Stimulated activated naive B cell treated with anti-CD40 and anti-IgM and Interleukin-4, amounts not matched to agents 10 μg/mL and 1 μg/mL and 100 μg/mL, for 72 hours (primary cell): ENCODE measurements at regions not wholly inside any gene's neighbourhood (a gene's known extent, or its start where the extent isn't known, plus 50 kb on each side); places are given as distances from the start of the nearest gene placed in this dataset.

Experiments used
- ATAC-seq, 2 donors: fragments of 150-1000 bp; cut with Tn5 transposase; replicated peaks; 2 replicates each; pipeline ENCODE4 v1.10.0; 2021; ENCODE audit warnings: moderate library complexity in 1 of 2
- DNase-seq: peaks from one replicate; pipeline ENCODE4 v3.0.0; 2021
- H3K27ac Mint-ChIP-seq: one replicate; pipeline ENCODE4 v1.8.0; 2022; ENCODE audit warnings: mild to moderate bottlenecking, mixed read lengths
- H3K27me3 Mint-ChIP-seq, 2 donors: one replicate each; pipeline ENCODE4 v1.8.0; 2022; ENCODE audit warnings: mixed read lengths in 2 of 2
- H3K36me3 Mint-ChIP-seq, 2 donors: one replicate each; pipeline ENCODE4 v1.8.0; 2022; ENCODE audit warnings: mixed read lengths in 2 of 2, mild to moderate bottlenecking in 1 of 2
- H3K4me1 Mint-ChIP-seq, 2 donors: one replicate each; pipeline ENCODE4 v1.8.0; 2022; ENCODE audit warnings: mixed read lengths in 2 of 2, mild to moderate bottlenecking in 1 of 2
- H3K4me3 Mint-ChIP-seq, 2 donors: one replicate each; pipeline ENCODE4 v1.8.0; 2022; ENCODE audit warnings: mild to moderate bottlenecking in 2 of 2, mixed read lengths in 2 of 2, moderate library complexity in 1 of 2
- H3K9me3 Mint-ChIP-seq, 2 donors: one replicate each; pipeline ENCODE4 v1.8.0; 2022; ENCODE audit warnings: mixed read lengths in 2 of 2, mild to moderate bottlenecking in 1 of 2

GRCh38 chr2:212712991-212713390 is 174.4 kb upstream of the ERBB4 start:
- H3K27ac Mint-ChIP-seq, result no peak overlapping the region
- H3K4me3 Mint-ChIP-seq, result no peak overlapping the region
- no peaks in the 10 kb centered on the region for H3K4me1 Mint-ChIP-seq
- H3K9me3 Mint-ChIP-seq, result peaks cover 0 to 1% of the 10 kb centered on the region in 2 donors
- peaks cover 5 to 10% of the 10 kb centered on the region in 2 donors for H3K27me3 Mint-ChIP-seq
- no peak for DNase-seq
- no peak for ATAC-seq
- no peaks in the 10 kb centered on the region for H3K36me3 Mint-ChIP-seq

GRCh38 chr2:212712466-212712865 is 173.9 kb upstream of the ERBB4 start:
- H3K4me3 Mint-ChIP-seq, result no peak overlapping the region
- H3K9me3 Mint-ChIP-seq, result peaks cover 0 to 1% of the 10 kb centered on the region in 2 donors
- no peaks in the 10 kb centered on the region for H3K4me1 Mint-ChIP-seq

GRCh38 chr2:212711856-212712255 is 173.3 kb upstream of the ERBB4 start:
- no peak for DNase-seq
- no peaks in the 10 kb centered on the region for H3K36me3 Mint-ChIP-seq
- H3K4me1 Mint-ChIP-seq, result no peaks in the 10 kb centered on the region
- H3K27me3 Mint-ChIP-seq, result peaks cover 7 to 9% of the 10 kb centered on the region in 2 donors
- H3K27ac Mint-ChIP-seq, result no peak overlapping the region
- H3K4me3 Mint-ChIP-seq, result no peak overlapping the region
- H3K9me3 Mint-ChIP-seq, result peaks cover 0 to 1% of the 10 kb centered on the region in 2 donors
- ATAC-seq, result no peak

More at GRCh38 chr2:212712466-212712865, 173.9 kb upstream of the ERBB4 start:
- peaks cover 5% of the 10 kb centered on the region in 2 donors for H3K27me3 Mint-ChIP-seq
- no peaks in the 10 kb centered on the region for H3K36me3 Mint-ChIP-seq
- DNase-seq (no peak), ATAC-seq (no peak)
- no peak overlapping the region for H3K27ac Mint-ChIP-seq

- Mint-ChIP-seq H3K27ac (no peak overlapping the region), H3K27me3 (peaks cover 11% of the 10 kb centered on the region in 2 donors), H3K4me3 (no peak overlapping the region), H3K9me3 (peaks cover 0 to 1% of the 10 kb centered on the region in 2 donors), H3K4me1 (no peaks in the 10 kb centered on the region), H3K36me3 (no peaks in the 10 kb centered on the region)
- ATAC-seq (no peak), DNase-seq (no peak)
Measured at GRCh38 chr2:212709280-212709679, 170.7 kb upstream of the ERBB4 start.

GRCh38 chr2:212708355-212708754 is 169.8 kb upstream of the ERBB4 start:
- no peak overlapping the region for H3K27ac Mint-ChIP-seq
- H3K36me3 Mint-ChIP-seq, result no peaks in the 10 kb centered on the region
- H3K4me3 Mint-ChIP-seq, result no peak overlapping the region
- peaks cover 0 to 1% of the 10 kb centered on the region in 2 donors for H3K9me3 Mint-ChIP-seq
- no peak for ATAC-seq
- peaks cover 11% of the 10 kb centered on the region in 2 donors for H3K27me3 Mint-ChIP-seq
- H3K4me1 Mint-ChIP-seq, result no peaks in the 10 kb centered on the region
- no peak for DNase-seq

- H3K27me3 Mint-ChIP-seq, result no peaks in the 10 kb centered on the region
- DNase-seq (no peak), ATAC-seq (no peak)
- H3K4me1 Mint-ChIP-seq, result no peaks in the 10 kb centered on the region
- no peak overlapping the region for H3K4me3 Mint-ChIP-seq
- no peaks in the 10 kb centered on the region for H3K36me3 Mint-ChIP-seq
- H3K9me3 Mint-ChIP-seq, result no peaks in the 10 kb centered on the region
- no peak overlapping the region for H3K27ac Mint-ChIP-seq
Measured at GRCh38 chr2:212695426-212695825, 156.8 kb upstream of the ERBB4 start.

GRCh38 chr2:212694398-212694797 is 155.8 kb upstream of the ERBB4 start:
- no peaks in the 10 kb centered on the region for H3K27me3 Mint-ChIP-seq

GRCh38 chr2:212692466-212692865 is 153.9 kb upstream of the ERBB4 start:
- Mint-ChIP-seq H3K27ac (no peak overlapping the region), H3K36me3 (no peaks in the 10 kb centered on the region)

More at GRCh38 chr2:212694398-212694797, 155.8 kb upstream of the ERBB4 start:
- Mint-ChIP-seq H3K4me1 (no peaks in the 10 kb centered on the region), H3K36me3 (no peaks in the 10 kb centered on the region), H3K4me3 (no peak overlapping the region), H3K27ac (no peak overlapping the region), H3K9me3 (no peaks in the 10 kb centered on the region)
- no peak for ATAC-seq
- DNase-seq, result no peak

GRCh38 chr2:212686285-212686895 is 147.8 kb upstream of the ERBB4 start:
- peak in 1 of 2 donors; percentile 50 for ATAC-seq
- no peaks in the 10 kb centered on the region for H3K9me3 Mint-ChIP-seq
- no peaks in the 10 kb centered on the region for H3K36me3 Mint-ChIP-seq
- H3K27ac Mint-ChIP-seq, result no peak overlapping the region
- peaks cover 0 to 6% of the 10 kb centered on the region in 2 donors for H3K27me3 Mint-ChIP-seq
- peak; percentile 14 for DNase-seq
- H3K4me3 Mint-ChIP-seq, result no peak overlapping the region
- H3K4me1 Mint-ChIP-seq, result peaks cover 0 to 5% of the 10 kb centered on the region in 2 donors

More at GRCh38 chr2:212692466-212692865, 153.9 kb upstream of the ERBB4 start:
- H3K9me3 Mint-ChIP-seq, result no peaks in the 10 kb centered on the region
- no peak for DNase-seq
- H3K27me3 Mint-ChIP-seq, result no peaks in the 10 kb centered on the region
- no peaks in the 10 kb centered on the region for H3K4me1 Mint-ChIP-seq
- H3K4me3 Mint-ChIP-seq, result no peak overlapping the region
- ATAC-seq, result no peak

GRCh38 chr2:212683346-212684097 is 144.9 kb upstream of the ERBB4 start:
- Mint-ChIP-seq H3K36me3 (no peaks in the 10 kb centered on the region), H3K4me3 (no peak overlapping the region), H3K9me3 (no peaks in the 10 kb centered on the region), H3K4me1 (peaks cover 0 to 5% of the 10 kb centered on the region in 2 donors), H3K27me3 (peaks cover 6 to 11% of the 10 kb centered on the region in 2 donors), H3K27ac (no peak overlapping the region)
- no peak for DNase-seq
- no peak for ATAC-seq

- no peaks in the 10 kb centered on the region for H3K9me3 Mint-ChIP-seq
- no peak for DNase-seq
- H3K27me3 Mint-ChIP-seq, result peaks cover 6 to 11% of the 10 kb centered on the region in 2 donors
- no peak for ATAC-seq
- no peak overlapping the region for H3K27ac Mint-ChIP-seq
- H3K4me3 Mint-ChIP-seq, result no peak overlapping the region
- H3K36me3 Mint-ChIP-seq, result no peaks in the 10 kb centered on the region
- H3K4me1 Mint-ChIP-seq, result peaks cover 0 to 5% of the 10 kb centered on the region in 2 donors
Measured at GRCh38 chr2:212682937-212683336, 144.3 kb upstream of the ERBB4 start.

GRCh38 chr2:212677466-212677865 is 138.9 kb upstream of the ERBB4 start:
- Mint-ChIP-seq H3K4me1 (no peaks in the 10 kb centered on the region), H3K36me3 (no peaks in the 10 kb centered on the region), H3K27ac (no peak overlapping the region), H3K4me3 (no peak overlapping the region), H3K27me3 (peaks cover 19 to 23% of the 10 kb centered on the region in 2 donors), H3K9me3 (no peaks in the 10 kb centered on the region)
- ATAC-seq (no peak), DNase-seq (no peak)

GRCh38 chr2:212672186-212672585 is 133.6 kb upstream of the ERBB4 start:
- H3K36me3 Mint-ChIP-seq, result no peaks in the 10 kb centered on the region
- H3K9me3 Mint-ChIP-seq, result no peaks in the 10 kb centered on the region
- H3K27me3 Mint-ChIP-seq, result peaks cover 8 to 10% of the 10 kb centered on the region in 2 donors
- no peaks in the 10 kb centered on the region for H3K4me1 Mint-ChIP-seq
- peak overlapping the region; percentile 1 for H3K27ac Mint-ChIP-seq
- H3K4me3 Mint-ChIP-seq, result no peak overlapping the region
- ATAC-seq (no peak), DNase-seq (no peak)

- no peak overlapping the region for H3K4me3 Mint-ChIP-seq
- H3K9me3 Mint-ChIP-seq, result no peaks in the 10 kb centered on the region
- H3K27ac Mint-ChIP-seq, result no peak overlapping the region
- no peaks in the 10 kb centered on the region for H3K4me1 Mint-ChIP-seq
- no peaks in the 10 kb centered on the region for H3K36me3 Mint-ChIP-seq
- peaks cover 0 to 3% of the 10 kb centered on the region in 2 donors for H3K27me3 Mint-ChIP-seq
- ATAC-seq (no peak), DNase-seq (no peak)
Measured at GRCh38 chr2:212669761-212670160, 131.2 kb upstream of the ERBB4 start.

GRCh38 chr2:212667751-212668316 is 129.2 kb upstream of the ERBB4 start:
- Mint-ChIP-seq H3K36me3 (no peaks in the 10 kb centered on the region), H3K4me1 (no peaks in the 10 kb centered on the region), H3K27ac (no peak overlapping the region), H3K4me3 (no peak overlapping the region), H3K9me3 (no peaks in the 10 kb centered on the region), H3K27me3 (no peaks in the 10 kb centered on the region)
- ATAC-seq, result no peak
- no peak for DNase-seq
